T47D (cell line): ENCODE measurements at regions not wholly inside any gene's neighbourhood (a gene's known extent, or its start where the extent isn't known, plus 50 kb on each side); places are given as distances from the start of the nearest gene placed in this dataset.

Experiments used
- DNase-seq, 2 experiments: peaks; one replicate each; pipeline versions ENCODE4 v3.0.0 to v3.0.0-alpha.2; 2011 to 2012; ENCODE audit warnings: low read depth in 1 of 2, low spot score in 1 of 2
- JUND ChIP-seq: IDR thresholded peaks from 2 replicates; pipeline ENCODE4 v1.6.1; 2012; ENCODE audit warnings: low read depth
- in situ Hi-C: cut with HindIII; loops from 2 replicates; pipeline ENCODE4 v1.10.0; 2016; ENCODE audit warnings: low sequenced_read_pairs, low pct_unique_long_range_greater_than_20kb

DNA sequence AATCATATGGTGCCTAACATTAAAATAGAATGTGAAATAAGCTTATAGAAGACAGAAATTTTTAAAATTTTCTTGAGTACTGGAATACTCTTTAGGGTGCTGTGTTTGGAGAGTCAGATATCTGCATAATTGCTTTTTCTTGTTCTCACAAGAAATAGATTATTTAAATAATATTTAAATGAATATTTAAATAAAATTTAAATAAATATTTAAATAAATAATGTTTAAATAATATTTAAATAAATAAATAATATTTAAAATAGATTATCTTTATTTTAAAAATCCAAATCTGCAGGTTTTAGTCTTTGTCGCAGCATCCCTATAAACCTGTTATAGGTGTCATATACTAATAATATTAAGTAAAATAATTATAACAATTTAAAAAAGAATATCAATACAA, 1589.4 kb downstream of the MAT2B start:
- DNase-seq, result no peak
- TF ChIP-seq JUND, result no peak
- in situ Hi-C loops, result no loop called here

DNA sequence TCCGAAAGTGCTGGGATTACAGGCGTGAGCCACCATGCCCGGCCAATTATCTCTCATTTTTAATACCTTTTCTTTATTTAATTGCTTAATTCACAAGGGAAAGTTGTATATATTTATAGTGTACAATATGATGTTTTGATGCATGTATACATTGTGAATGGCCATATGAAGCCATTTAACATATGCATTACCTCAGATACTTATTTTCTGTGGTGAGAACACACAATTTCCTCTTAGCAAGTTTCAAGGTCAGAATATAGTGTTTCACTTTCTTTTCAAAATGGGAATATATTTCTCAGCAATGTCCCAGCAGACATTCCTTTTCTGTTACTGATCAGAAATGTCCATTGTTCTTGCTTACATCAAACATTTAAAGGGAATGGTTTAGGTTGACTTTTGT, 1596.3 kb downstream of the MAT2B start:
- no peak for DNase-seq
- TF ChIP-seq JUND, result no peak
- in situ Hi-C loops, result no loop called here

DNA sequence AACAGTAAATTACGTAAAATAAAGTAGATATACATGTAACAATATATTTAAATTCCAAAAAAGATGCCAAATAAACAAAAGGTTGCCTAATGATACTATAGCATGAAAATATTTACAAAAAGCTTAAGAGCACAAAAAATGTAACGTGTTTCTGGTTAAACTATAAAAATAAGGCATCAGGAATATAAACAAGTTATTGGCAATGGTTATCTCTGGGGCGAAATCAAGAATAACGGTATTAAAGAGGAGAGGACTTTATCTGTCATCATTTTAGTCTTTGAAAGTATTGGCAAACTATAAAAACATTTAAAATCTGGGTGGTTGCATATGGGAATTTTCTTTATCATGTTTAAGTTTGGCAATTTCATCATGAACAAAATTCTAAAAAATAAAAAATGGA, 1599.2 kb downstream of the MAT2B start:
- TF ChIP-seq JUND, result no peak
- DNase-seq, result no peak
- in situ Hi-C loops, result no loop called here

- TF ChIP-seq JUND, result no peak
- in situ Hi-C loops, result no loop called here
- DNase-seq, result no peak
Observed at GRCh38 chr5:165108809-165109208, 1603.4 kb downstream of the MAT2B start.

DNA sequence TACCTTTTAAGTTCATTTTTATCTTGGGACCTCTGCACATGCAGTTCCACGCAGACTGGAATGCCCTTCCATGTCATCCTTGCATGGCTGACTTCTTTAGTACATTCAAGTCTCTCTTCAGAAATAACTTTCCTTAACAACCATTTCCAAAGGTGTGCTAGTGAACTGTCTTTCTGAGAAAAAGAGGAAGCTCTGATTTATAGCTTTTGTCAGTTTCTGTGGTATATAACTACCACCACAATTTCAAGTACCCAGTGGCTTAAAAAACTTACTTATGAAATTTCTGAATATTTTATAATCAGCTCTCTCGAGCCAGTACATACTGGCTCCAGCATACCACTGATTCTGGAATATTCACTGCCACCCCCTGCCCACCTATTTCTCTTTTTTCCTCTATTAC, 1613.8 kb downstream of the MAT2B start:
- in situ Hi-C loops, result no loop called here
- no peak for DNase-seq
- TF ChIP-seq JUND, result no peak

- in situ Hi-C loops, result no loop called here
- DNase-seq, result no peak
- no peak for TF ChIP-seq JUND
Observed at GRCh38 chr5:165126598-165126997, 1621.2 kb downstream of the MAT2B start.

GRCh38 chr5:165127941-165128340, 1622.5 kb downstream of the MAT2B start:
- no peak for DNase-seq
- no peak for TF ChIP-seq JUND
- in situ Hi-C loops, result no loop called here

GRCh38 chr5:165130656-165131055, 1625.2 kb downstream of the MAT2B start:
- DNase-seq, result no peak
- no peak for TF ChIP-seq JUND
- in situ Hi-C loops, result no loop called here

DNA sequence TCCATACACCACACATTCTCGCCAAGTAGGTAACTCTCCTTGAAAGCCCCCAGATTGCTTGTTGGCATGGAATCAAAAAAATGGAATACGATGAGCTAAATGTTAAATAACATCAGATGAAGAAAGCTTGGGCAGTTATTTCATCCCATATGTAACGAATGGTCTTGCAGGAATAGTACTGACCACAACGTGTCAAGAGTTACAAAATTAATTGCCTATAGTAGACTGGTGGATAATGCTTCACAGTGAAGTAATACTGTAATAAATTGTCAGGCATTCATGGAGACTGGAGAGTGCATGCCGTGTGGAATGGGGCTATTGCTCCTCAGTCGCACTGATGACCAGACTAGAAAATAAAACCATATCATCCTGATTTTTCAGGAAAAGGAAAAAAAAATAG, 1628.7 kb downstream of the MAT2B start:
- DNase-seq, result no peak
- TF ChIP-seq JUND, result no peak
- in situ Hi-C loops, result no loop called here

DNA sequence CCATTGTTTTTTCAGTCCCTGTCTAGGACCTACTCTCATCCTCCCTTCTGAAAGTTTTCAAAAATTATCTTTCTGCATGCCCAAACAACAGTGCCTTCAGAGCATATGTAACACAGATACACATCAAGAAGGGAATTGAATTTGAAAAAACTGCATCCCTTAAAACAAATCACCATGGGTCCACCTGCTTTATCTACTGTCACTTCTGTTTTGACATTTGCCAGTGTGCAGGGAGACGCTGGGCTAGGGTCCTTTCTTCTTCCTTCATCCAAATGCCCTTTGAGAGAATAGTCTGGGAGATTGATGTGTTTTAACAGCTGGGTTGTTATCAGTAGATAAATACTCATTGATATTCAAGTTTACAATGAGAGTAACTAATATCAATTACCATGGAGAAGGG, 1630.1 kb downstream of the MAT2B start:
- TF ChIP-seq JUND, result no peak
- no peak for DNase-seq
- in situ Hi-C loops, result no loop called here

DNA sequence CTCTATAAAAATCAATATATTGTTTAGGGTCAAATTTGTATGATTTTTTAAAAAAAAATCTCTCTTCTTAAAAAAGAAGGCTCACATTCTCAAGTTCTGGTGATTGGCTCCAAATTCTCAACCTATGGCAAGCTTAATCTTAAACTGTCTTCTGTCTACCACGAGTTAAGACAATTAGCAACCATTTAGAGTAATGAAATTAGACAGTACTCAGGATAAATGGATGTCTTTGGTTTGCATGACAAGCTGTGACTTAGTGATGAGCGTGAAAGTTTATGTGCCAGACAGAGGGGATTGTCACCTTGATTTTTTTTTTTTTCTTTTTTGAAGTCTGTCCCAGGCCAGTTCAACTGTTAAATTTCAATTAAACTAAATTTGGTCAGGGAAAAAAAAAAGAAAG, 1632.3 kb downstream of the MAT2B start:
- in situ Hi-C loops, result no loop called here
- no peak for DNase-seq
- TF ChIP-seq JUND, result no peak

DNA sequence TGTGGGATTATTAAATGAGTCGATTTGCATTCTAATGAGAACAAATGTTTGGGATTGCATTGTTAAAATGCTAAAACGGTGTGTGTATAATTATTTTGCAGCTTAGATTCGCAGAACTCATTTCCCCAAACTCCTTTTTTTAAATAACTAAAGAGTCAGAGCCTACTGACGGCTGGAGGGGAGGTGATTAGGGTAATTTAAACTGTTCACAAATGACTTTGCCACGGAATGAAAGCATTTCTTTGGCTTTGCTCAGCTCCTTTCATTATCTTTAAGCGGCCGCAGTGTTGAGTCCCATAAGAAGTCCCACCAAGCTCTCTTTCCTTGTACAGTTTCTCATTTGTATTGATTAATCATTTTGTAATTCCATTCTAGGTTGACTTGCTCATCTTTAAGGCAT, 1632.8 kb downstream of the MAT2B start:
- DNase-seq, result no peak
- in situ Hi-C loops, result no loop called here
- no peak for TF ChIP-seq JUND

- TF ChIP-seq JUND, result no peak
- DNase-seq, result no peak
- in situ Hi-C loops, result no loop called here
Observed at GRCh38 chr5:165139262-165139661, 1633.8 kb downstream of the MAT2B start.

DNA sequence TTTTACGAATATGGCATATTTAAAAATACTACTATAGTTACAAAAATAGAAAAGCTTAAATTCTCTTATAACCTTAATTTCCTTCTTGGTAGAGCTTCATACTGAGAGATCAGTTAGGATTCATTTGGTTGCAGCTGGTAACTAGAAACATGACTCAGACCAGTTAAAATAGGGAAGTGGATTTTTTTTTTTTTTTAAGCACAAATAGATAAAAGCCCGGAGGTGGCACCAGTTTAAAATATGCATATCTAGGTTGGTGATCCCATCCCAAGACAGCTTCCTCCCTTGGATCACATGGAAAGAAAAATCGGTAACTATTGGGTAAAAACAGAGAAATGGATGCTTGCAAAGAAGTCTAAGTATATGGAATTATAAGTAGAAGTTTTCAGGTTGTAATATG, 1634.3 kb downstream of the MAT2B start:
- no peak for TF ChIP-seq JUND
- in situ Hi-C loops, result no loop called here
- no peak for DNase-seq

GRCh38 chr5:165143741-165144140, 1638.3 kb downstream of the MAT2B start:
- TF ChIP-seq JUND, result no peak

More at GRCh38 chr5:165143741-165144140, 1638.3 kb downstream of the MAT2B start:
- in situ Hi-C loops, result no loop called here
- DNase-seq, result no peak
